ENCODE measurements at regions not wholly inside any gene's neighbourhood (a gene's known extent, or its start where the extent isn't known, plus 50 kb on each side); places are given as distances from the start of the nearest gene placed in this dataset.

DNA sequence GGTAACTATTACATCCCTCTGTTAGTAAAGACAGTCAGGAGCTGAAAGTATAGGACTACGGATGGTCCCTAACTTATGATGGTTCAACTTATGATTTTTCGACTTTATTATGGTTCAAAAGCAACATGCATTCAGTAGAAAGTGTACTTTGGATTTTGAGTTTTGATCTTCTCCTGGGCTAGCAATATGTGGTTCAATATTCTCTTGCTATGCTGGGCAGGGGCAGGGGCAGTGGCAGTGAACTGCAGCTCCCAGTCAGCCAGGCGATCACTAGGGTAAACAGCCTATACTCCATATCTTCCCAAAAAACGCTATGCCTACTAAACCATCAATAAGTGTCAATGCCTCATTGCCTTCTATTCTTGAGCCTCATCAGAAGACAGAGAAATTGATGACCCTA is 292.7 kb downstream of the EMP1 start:
- Mint-ChIP-seq H3K27me3 (peaks cover 2 to 9% of the 10 kb centered on the region in 2 donors), H3K36me3 (no peaks in the 10 kb centered on the region), H3K9me3 (peaks cover 0 to 19% (median 8%) of the 10 kb centered on the region in 3 donors), H3K4me1 (no peaks in the 10 kb centered on the region), H3K27ac (no peak overlapping the region), H3K4me3 (no peak overlapping the region)
- DNase-seq (no peak), ATAC-seq (replicated peaks in 1 of 4) (no peak)
- no peak overlapping the region for H3K4me3 ChIP-seq (ENCODE audit: control insufficient read depth in 1 of 2, extremely low read depth in 1 of 2, low read length in 1 of 2)
- no peak overlapping the region for H3K27ac ChIP-seq (ENCODE audit: low read length)
- H3K27me3 ChIP-seq (replicated peaks in 1 of 2; ENCODE audit: control insufficient read depth in 2 of 2, extremely low read depth in 1 of 2, insufficient read depth in 2 of 2, low read length in 1 of 2) = peaks cover 0 to 2% of the 10 kb centered on the region in 2 experiments
- H3K4me1 ChIP-seq (ENCODE audit: control insufficient read depth in 1 of 2, extremely low read depth in 1 of 2, insufficient read depth in 2 of 2, low read length in 2 of 2) = no peaks in the 10 kb centered on the region
- WGBS (ENCODE audit: insufficient coverage) = 76% methylated on average over 2 of the region's 4 CpGs
- ChIA-PET POLR2A (no interaction called here), CTCF (no interaction called here)
- no peaks in the 10 kb centered on the region for H3K36me3 ChIP-seq (ENCODE audit: control insufficient read depth in 2 of 2, extremely low read depth in 1 of 2, insufficient read depth in 1 of 2, low read length in 1 of 2)
- H3K9me3 ChIP-seq = no peaks in the 10 kb centered on the region

DNA sequence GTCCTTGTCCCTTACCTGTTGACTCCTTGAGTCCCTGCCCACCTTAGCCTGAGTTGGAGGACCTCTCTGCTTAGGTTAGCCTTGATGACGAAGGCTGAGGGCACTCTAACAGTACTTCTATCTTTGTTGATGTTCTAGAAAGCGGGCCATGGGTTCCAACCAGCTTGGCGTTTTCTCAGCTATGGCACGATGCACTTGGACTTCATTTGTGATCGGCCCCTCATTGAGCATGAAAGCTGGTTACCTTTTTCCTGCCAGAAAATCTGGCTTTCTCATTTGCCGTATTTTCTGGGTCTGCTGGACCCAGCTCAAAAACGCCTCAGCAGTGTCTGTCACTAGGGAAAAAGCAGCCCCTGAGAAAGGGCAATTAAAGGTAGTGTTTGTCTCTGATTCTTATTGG is 290.8 kb downstream of the EMP1 start:
- peaks cover 2 to 9% of the 10 kb centered on the region in 2 donors for H3K27me3 Mint-ChIP-seq
- no peak for ATAC-seq (replicated peaks in 1 of 4)
- CTCF ChIA-PET = no interaction called here

DNA sequence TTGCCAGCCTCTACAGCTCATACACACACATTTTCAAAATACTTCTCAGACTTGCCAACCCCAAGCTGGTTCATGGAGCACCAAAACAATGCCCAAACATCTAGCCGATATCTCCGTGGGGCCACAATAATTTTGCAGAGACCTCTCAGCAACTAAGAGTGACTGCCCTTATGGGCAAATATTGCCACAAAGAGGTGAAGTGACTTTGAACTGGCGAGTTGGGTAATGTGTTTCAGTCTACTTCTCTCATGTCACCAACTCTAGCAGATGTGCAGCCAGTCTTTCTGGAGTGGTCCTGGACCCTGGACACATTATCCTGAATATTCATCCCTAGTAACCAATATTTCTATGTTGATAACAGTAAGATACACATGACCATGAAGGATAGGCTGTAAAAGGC is 290.3 kb downstream of the EMP1 start:
- Histone ChIP-seq H3K27ac (ENCODE audit: low read length) (no peak overlapping the region), H3K36me3 (ENCODE audit: control insufficient read depth in 2 of 2, extremely low read depth in 1 of 2, insufficient read depth in 1 of 2, low read length in 1 of 2) (no peaks in the 10 kb centered on the region), H3K4me3 (ENCODE audit: control insufficient read depth in 1 of 2, extremely low read depth in 1 of 2, low read length in 1 of 2) (no peak overlapping the region), H3K4me1 (ENCODE audit: control insufficient read depth in 1 of 2, extremely low read depth in 1 of 2, insufficient read depth in 2 of 2, low read length in 2 of 2) (no peaks in the 10 kb centered on the region), H3K9me3 (no peaks in the 10 kb centered on the region), H3K27me3 (replicated peaks in 1 of 2; ENCODE audit: control insufficient read depth in 2 of 2, extremely low read depth in 1 of 2, insufficient read depth in 2 of 2, low read length in 1 of 2) (peaks cover 0 to 2% of the 10 kb centered on the region in 2 experiments)
- DNase-seq = no peak
- Mint-ChIP-seq H3K4me1 (no peaks in the 10 kb centered on the region), H3K9me3 (peaks cover 0 to 8% (median 0%) of the 10 kb centered on the region in 3 donors), H3K27ac (no peak overlapping the region), H3K4me3 (no peak overlapping the region), H3K36me3 (no peaks in the 10 kb centered on the region), H3K27me3 (peaks cover 2 to 9% of the 10 kb centered on the region in 2 donors)
- ChIA-PET POLR2A (no interaction called here), CTCF (no interaction called here)
- ATAC-seq (replicated peaks in 1 of 4) = no peak
- no CpG with 5 or more reads among the region's 3 CpGs for WGBS (ENCODE audit: insufficient coverage)

More for the DNA sequence above, 290.8 kb downstream of the EMP1 start:
- Mint-ChIP-seq H3K9me3 (peaks cover 0 to 8% (median 0%) of the 10 kb centered on the region in 3 donors), H3K4me1 (no peaks in the 10 kb centered on the region), H3K27ac (no peak overlapping the region), H3K36me3 (no peaks in the 10 kb centered on the region), H3K4me3 (no peak overlapping the region)
- no peaks in the 10 kb centered on the region for H3K4me1 ChIP-seq (ENCODE audit: control insufficient read depth in 1 of 2, extremely low read depth in 1 of 2, insufficient read depth in 2 of 2, low read length in 2 of 2)
- H3K9me3 ChIP-seq = no peaks in the 10 kb centered on the region
- H3K27me3 ChIP-seq (replicated peaks in 1 of 2; ENCODE audit: control insufficient read depth in 2 of 2, extremely low read depth in 1 of 2, insufficient read depth in 2 of 2, low read length in 1 of 2) = peaks cover 0 to 2% of the 10 kb centered on the region in 2 experiments
- DNase-seq = no peak
- 78% methylated on average over 7 of the region's 7 CpGs for WGBS (ENCODE audit: insufficient coverage)
- no peak overlapping the region for H3K4me3 ChIP-seq (ENCODE audit: control insufficient read depth in 1 of 2, extremely low read depth in 1 of 2, low read length in 1 of 2)
- POLR2A ChIA-PET = no interaction called here
- H3K27ac ChIP-seq (ENCODE audit: low read length) = no peak overlapping the region
- no peaks in the 10 kb centered on the region for H3K36me3 ChIP-seq (ENCODE audit: control insufficient read depth in 2 of 2, extremely low read depth in 1 of 2, insufficient read depth in 1 of 2, low read length in 1 of 2)

DNA sequence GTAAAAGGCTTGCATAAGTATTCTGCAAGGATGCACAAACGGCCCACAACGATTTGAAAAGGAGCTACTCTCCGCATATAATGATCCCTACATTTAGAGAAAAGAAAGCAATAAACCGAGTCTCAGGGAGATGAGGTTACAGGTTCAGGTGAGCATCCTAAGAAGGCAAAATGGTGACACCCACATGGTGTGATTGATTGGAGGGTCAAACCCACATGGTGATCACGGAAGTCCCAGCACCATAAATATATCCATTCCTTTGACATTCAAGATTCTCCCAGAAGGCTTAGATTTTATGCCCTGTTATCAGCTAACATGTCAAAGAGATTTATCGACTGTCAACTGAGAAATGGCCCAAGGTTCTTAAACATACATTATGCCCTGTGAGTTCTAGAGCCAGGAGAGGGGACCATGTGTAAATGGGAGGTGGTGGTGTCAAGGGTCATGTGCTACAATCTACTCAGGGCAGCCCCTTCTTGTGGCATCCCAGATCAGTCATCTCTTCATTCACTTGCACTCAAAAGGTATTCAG is 282.2 kb downstream of the EMP1 start:
- H3K9me3 ChIP-seq = no peaks in the 10 kb centered on the region
- H3K27ac ChIP-seq (ENCODE audit: low read length) = no peak overlapping the region
- Mint-ChIP-seq H3K36me3 (no peaks in the 10 kb centered on the region), H3K4me3 (no peak overlapping the region), H3K27ac (no peak overlapping the region), H3K27me3 (peaks cover 4% of the 10 kb centered on the region in 2 donors), H3K4me1 (no peaks in the 10 kb centered on the region), H3K9me3 (no peaks in the 10 kb centered on the region)
- H3K4me1 ChIP-seq (ENCODE audit: control insufficient read depth in 1 of 2, extremely low read depth in 1 of 2, insufficient read depth in 2 of 2, low read length in 2 of 2) = no peaks in the 10 kb centered on the region
- DNase-seq (no peak), ATAC-seq (replicated peaks in 1 of 4) (no peak)
- no peak overlapping the region for H3K4me3 ChIP-seq (ENCODE audit: control insufficient read depth in 1 of 2, extremely low read depth in 1 of 2, low read length in 1 of 2)
- ChIA-PET CTCF (no interaction called here), POLR2A (no interaction called here)
- WGBS (ENCODE audit: insufficient coverage) = no CpG with 5 or more reads among the region's 6 CpGs
- H3K27me3 ChIP-seq (replicated peaks in 1 of 2; ENCODE audit: control insufficient read depth in 2 of 2, extremely low read depth in 1 of 2, insufficient read depth in 2 of 2, low read length in 1 of 2) = peaks cover 0 to 3% of the 10 kb centered on the region in 2 experiments
- H3K36me3 ChIP-seq (ENCODE audit: control insufficient read depth in 2 of 2, extremely low read depth in 1 of 2, insufficient read depth in 1 of 2, low read length in 1 of 2) = no peaks in the 10 kb centered on the region

DNA sequence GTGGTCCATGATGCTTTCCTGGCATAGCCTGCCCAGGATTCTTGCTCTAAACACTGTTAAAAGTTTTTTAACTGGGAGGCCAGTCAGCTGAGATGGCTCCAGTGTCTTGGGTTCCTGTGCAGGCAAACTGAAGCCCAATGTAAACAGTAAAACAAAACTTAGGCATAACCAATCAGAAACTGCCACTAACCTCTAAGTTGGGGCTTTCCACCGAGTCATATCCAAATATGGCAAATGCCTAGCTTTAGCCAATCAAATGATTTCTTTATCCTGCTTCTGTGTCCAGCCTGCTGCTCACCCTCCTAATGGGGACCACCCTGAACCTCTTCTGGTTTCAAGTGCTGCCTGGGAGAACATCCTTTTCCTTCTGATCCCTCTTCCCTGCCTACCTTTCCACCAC is 277.9 kb downstream of the EMP1 start:
- POLR2A ChIA-PET = no interaction called here
- no peaks in the 10 kb centered on the region for H3K4me1 Mint-ChIP-seq
- no peak for DNase-seq
- no peak overlapping the region for H3K27ac ChIP-seq (ENCODE audit: low read length)
- H3K4me3 Mint-ChIP-seq = no peak overlapping the region
- no peak overlapping the region for H3K27ac Mint-ChIP-seq
- no peaks in the 10 kb centered on the region for H3K4me1 ChIP-seq (ENCODE audit: control insufficient read depth in 1 of 2, extremely low read depth in 1 of 2, insufficient read depth in 2 of 2, low read length in 2 of 2)
- peaks cover 0 to 3% of the 10 kb centered on the region in 2 experiments for H3K27me3 ChIP-seq (replicated peaks in 1 of 2; ENCODE audit: control insufficient read depth in 2 of 2, extremely low read depth in 1 of 2, insufficient read depth in 2 of 2, low read length in 1 of 2)
- no peaks in the 10 kb centered on the region for H3K9me3 Mint-ChIP-seq
- WGBS (ENCODE audit: insufficient coverage) = 71% methylated on average over 1 of the region's 1 CpG
- no peak for ATAC-seq (replicated peaks in 1 of 4)
- H3K36me3 ChIP-seq (ENCODE audit: control insufficient read depth in 2 of 2, extremely low read depth in 1 of 2, insufficient read depth in 1 of 2, low read length in 1 of 2) = no peaks in the 10 kb centered on the region
- CTCF ChIA-PET = no interaction called here
- H3K27me3 Mint-ChIP-seq = peaks cover 10 to 12% of the 10 kb centered on the region in 2 donors
- no peaks in the 10 kb centered on the region for H3K9me3 ChIP-seq
- H3K36me3 Mint-ChIP-seq = no peaks in the 10 kb centered on the region
- no peak overlapping the region for H3K4me3 ChIP-seq (ENCODE audit: control insufficient read depth in 1 of 2, extremely low read depth in 1 of 2, low read length in 1 of 2)

DNA sequence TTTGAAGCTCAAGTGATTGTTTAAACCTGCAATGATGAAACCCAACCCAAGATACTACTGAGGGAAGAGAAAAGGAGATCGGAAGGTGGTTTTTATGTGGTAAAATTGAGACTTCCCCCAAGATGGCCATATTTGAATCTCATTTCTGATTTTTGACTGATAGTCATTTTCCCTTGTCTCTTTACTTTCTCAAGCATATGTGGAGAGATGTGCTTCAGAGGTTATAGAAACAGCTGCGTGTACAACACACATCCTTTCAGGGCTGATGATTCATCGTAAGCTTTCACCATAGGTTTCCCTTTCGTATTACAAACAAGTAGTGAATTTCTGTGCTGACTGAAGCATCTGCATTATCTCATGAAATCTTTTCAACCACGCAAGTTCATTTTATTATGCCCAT is 276.2 kb downstream of the EMP1 start:
- Mint-ChIP-seq H3K27me3 (peaks cover 10 to 21% of the 10 kb centered on the region in 2 donors), H3K4me3 (no peak overlapping the region), H3K36me3 (no peaks in the 10 kb centered on the region), H3K4me1 (no peaks in the 10 kb centered on the region), H3K27ac (no peak overlapping the region), H3K9me3 (no peaks in the 10 kb centered on the region)
- no peaks in the 10 kb centered on the region for H3K4me1 ChIP-seq (ENCODE audit: control insufficient read depth in 1 of 2, extremely low read depth in 1 of 2, insufficient read depth in 2 of 2, low read length in 2 of 2)
- CTCF ChIA-PET = no interaction called here
- no peaks in the 10 kb centered on the region for H3K36me3 ChIP-seq (ENCODE audit: control insufficient read depth in 2 of 2, extremely low read depth in 1 of 2, insufficient read depth in 1 of 2, low read length in 1 of 2)
- DNase-seq (no peak), ATAC-seq (replicated peaks in 1 of 4) (no peak)
- H3K4me3 ChIP-seq (ENCODE audit: control insufficient read depth in 1 of 2, extremely low read depth in 1 of 2, low read length in 1 of 2) = no peak overlapping the region
- WGBS (ENCODE audit: insufficient coverage) = 55% methylated on average over 4 of the region's 5 CpGs
- POLR2A ChIA-PET = no interaction called here
- H3K9me3 ChIP-seq = no peaks in the 10 kb centered on the region
- peaks cover 0 to 3% of the 10 kb centered on the region in 2 experiments for H3K27me3 ChIP-seq (replicated peaks in 1 of 2; ENCODE audit: control insufficient read depth in 2 of 2, extremely low read depth in 1 of 2, insufficient read depth in 2 of 2, low read length in 1 of 2)
- H3K27ac ChIP-seq (ENCODE audit: low read length) = no peak overlapping the region

DNA sequence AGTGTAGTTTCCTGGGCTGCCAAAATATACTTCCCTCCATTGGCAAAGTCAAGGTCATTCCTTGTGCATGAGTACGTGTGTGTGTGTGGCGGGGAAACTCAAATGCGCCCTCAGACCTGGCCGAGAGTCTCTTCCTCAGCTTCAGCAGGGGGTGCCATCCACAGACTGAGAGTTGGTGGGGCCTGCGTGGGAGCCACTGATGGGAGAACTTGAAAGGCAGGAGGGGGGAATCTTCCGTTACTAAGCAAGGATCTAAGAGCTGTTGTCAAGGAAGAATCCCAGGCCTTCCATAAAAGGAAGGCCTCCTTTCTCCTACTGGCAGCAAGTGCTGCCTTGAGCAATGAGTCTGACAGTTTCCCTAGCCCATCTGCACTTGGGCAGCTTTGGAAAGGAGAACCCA is 274.9 kb downstream of the EMP1 start:
- DNase-seq = no peak
- Histone ChIP-seq H3K27ac (ENCODE audit: low read length) (no peak overlapping the region), H3K4me1 (ENCODE audit: control insufficient read depth in 1 of 2, extremely low read depth in 1 of 2, insufficient read depth in 2 of 2, low read length in 2 of 2) (no peaks in the 10 kb centered on the region), H3K4me3 (ENCODE audit: control insufficient read depth in 1 of 2, extremely low read depth in 1 of 2, low read length in 1 of 2) (no peak overlapping the region), H3K36me3 (ENCODE audit: control insufficient read depth in 2 of 2, extremely low read depth in 1 of 2, insufficient read depth in 1 of 2, low read length in 1 of 2) (no peaks in the 10 kb centered on the region), H3K9me3 (no peaks in the 10 kb centered on the region), H3K27me3 (replicated peaks in 1 of 2; ENCODE audit: control insufficient read depth in 2 of 2, extremely low read depth in 1 of 2, insufficient read depth in 2 of 2, low read length in 1 of 2) (peaks cover 0 to 3% of the 10 kb centered on the region in 2 experiments)
- no peak overlapping the region for H3K27ac Mint-ChIP-seq
- H3K4me3 Mint-ChIP-seq = no peak overlapping the region
- ChIA-PET CTCF (no interaction called here), POLR2A (no interaction called here)
- no peak for ATAC-seq (replicated peaks in 1 of 4)
- no peaks in the 10 kb centered on the region for H3K9me3 Mint-ChIP-seq
- WGBS (ENCODE audit: insufficient coverage) = no CpG with 5 or more reads among the region's 6 CpGs
- no peaks in the 10 kb centered on the region for H3K36me3 Mint-ChIP-seq
- H3K27me3 Mint-ChIP-seq = peaks cover 10 to 26% of the 10 kb centered on the region in 2 donors
- H3K4me1 Mint-ChIP-seq = no peaks in the 10 kb centered on the region
